Stimulated activated CD4-positive, alpha-beta T cell treated with anti-CD3 and anti-CD28 coated beads, TNF-alpha, amount 100 ng/mL, for 48 hours (primary cell): ENCODE measurements at regions not wholly inside any gene's neighbourhood (a gene's known extent, or its start where the extent isn't known, plus 50 kb on each side); places are given as distances from the start of the nearest gene placed in this dataset.
"Not testable (repeated sequence)": the region's sequence is repeated elsewhere in the genome, so short reads cannot be mapped to it uniquely, and the experiment has no call there.

Experiments used
- DNase-seq, 3 donors: peaks; one replicate each; pipeline ENCODE4 v3.0.0-alpha.2; 2020; ENCODE audit warnings: low read depth in 3 of 3

- not testable (repeated sequence) for DNase-seq
Measured at GRCh38 chr5:96319981-96320739, 112.9 kb downstream of the PCSK1 start.

GRCh38 chr5:96318569-96319110, 114.4 kb downstream of the PCSK1 start:
- DNase-seq, result no peak

- no peak for DNase-seq
Measured at GRCh38 chr5:96317945-96318344, 115.1 kb downstream of the PCSK1 start.

- DNase-seq, result no peak
Measured at GRCh38 chr5:96316487-96316886, 116.6 kb downstream of the PCSK1 start.

- DNase-seq, result no peak
Measured at GRCh38 chr5:96316017-96316416, 117.0 kb downstream of the PCSK1 start.

- DNase-seq, result no peak
Measured at GRCh38 chr5:96315431-96315830, 117.6 kb downstream of the PCSK1 start.

- DNase-seq, result no peak
Measured at GRCh38 chr5:96312383-96312782, 120.7 kb downstream of the PCSK1 start.

GRCh38 chr5:96307047-96307446, 126.0 kb downstream of the PCSK1 start:
- DNase-seq, result not testable (repeated sequence)

- DNase-seq, result no peak
Measured at GRCh38 chr5:96302174-96302738, 130.8 kb downstream of the PCSK1 start.

- no peak for DNase-seq
Measured at GRCh38 chr5:96300976-96301375, 132.1 kb downstream of the PCSK1 start.

- DNase-seq, result no peak
Measured at GRCh38 chr5:96297867-96298266, 135.2 kb downstream of the PCSK1 start.

GRCh38 chr5:96297290-96297689, 135.8 kb downstream of the PCSK1 start:
- no peak for DNase-seq

GRCh38 chr5:96294884-96295202, 138.2 kb downstream of the PCSK1 start:
- DNase-seq, result no peak

- no peak for DNase-seq
Measured at GRCh38 chr5:96293966-96294883, 138.8 kb downstream of the PCSK1 start.

- DNase-seq, result no peak
Measured at GRCh38 chr5:96292582-96293247, 140.3 kb downstream of the PCSK1 start.

GRCh38 chr5:96289287-96289686, 143.8 kb downstream of the PCSK1 start:
- DNase-seq, result peak in 1 of 3 donors; percentile 8

- no peak for DNase-seq
Measured at GRCh38 chr5:96288845-96289185, 144.2 kb downstream of the PCSK1 start.

GRCh38 chr5:96288166-96288844, 144.7 kb downstream of the PCSK1 start:
- DNase-seq, result no peak

GRCh38 chr5:96287136-96287535, 145.9 kb downstream of the PCSK1 start:
- DNase-seq, result no peak

GRCh38 chr5:96285823-96286222, 147.2 kb downstream of the PCSK1 start:
- no peak for DNase-seq

- DNase-seq, result no peak
Measured at GRCh38 chr5:96284727-96285389, 148.2 kb downstream of the PCSK1 start.
